ENCODE measurements at regions not wholly inside any gene's neighbourhood (a gene's known extent, or its start where the extent isn't known, plus 50 kb on each side); places are given as distances from the start of the nearest gene placed in this dataset.

GRCh38 chr14:32027255-32027939 lies 49.7 kb upstream of the ARHGAP5 start:
- FAIRE-seq = no peak

Measured in islet of Langerhans (tissue), 1 donor.